HEK293 (cell line): ENCODE measurements at regions not wholly inside any gene's neighbourhood (a gene's known extent, or its start where the extent isn't known, plus 50 kb on each side); places are given as distances from the start of the nearest gene placed in this dataset.

ENCODE experiments used
- CTCF ChIA-PET: fragments of 350-600 bp; formaldehyde crosslinking; extraction: SDS; loops from one replicate; lab custom pipeline; 2021; ENCODE audit warnings: antibody characterized with exemption; lab: Yijun Ruan, JAX
- POLR2A ChIA-PET: fragments of 300-600 bp; formaldehyde crosslinking; extraction: SDS; loops from one replicate; lab custom pipeline; 2020; ENCODE audit warnings: antibody characterized with exemption, inconsistent platforms; lab: Yijun Ruan, JAX
- H3K27ac ChIP-seq: fragments of 200-500 bp; sonication (Bioruptor generic); 2 replicates; pipeline ENCODE4 v1.5.1; 2014; ENCODE audit warnings: low read depth, low read length, control low read depth, inconsistent platforms; ENCODE audit errors: extremely low read depth
- H3K36me3 ChIP-seq, 2 experiments: fragments of 200-500 bp in 1 of 2; sonication (Bioruptor generic) in 1 of 2; 1 replicate in 1 of 2; 2 replicates in 1 of 2; pipeline ENCODE4 v1.5.1; 2014 to 2017; ENCODE audit warnings: inconsistent platforms in 2 of 2, low read length in 2 of 2; ENCODE audit not compliant: control insufficient read depth in 2 of 2, insufficient read depth in 1 of 2
- H3K4me1 ChIP-seq: fragments of 200-500 bp; sonication (Bioruptor generic); 2 replicates; pipeline ENCODE4 v1.5.1; 2014; ENCODE audit warnings: mild to moderate bottlenecking, low read length, inconsistent platforms; ENCODE audit not compliant: control insufficient read depth, insufficient read depth
- H3K4me3 ChIP-seq: 2 replicates; pipeline ENCODE4 v1.5.1; 2011; ENCODE audit warnings: low read depth, mild to moderate bottlenecking, control low read depth, low read length, moderate library complexity
- H3K9me3 ChIP-seq: fragments of 200-500 bp; sonication (Bioruptor generic); 2 replicates; pipeline ENCODE4 v1.5.1; 2014; ENCODE audit warnings: low read depth, low read length, inconsistent platforms; ENCODE audit not compliant: control insufficient read depth, insufficient read depth
- GFI1B ChIP-seq: fragments of 450-650 bp; formaldehyde crosslinking; IDR thresholded peaks from 2 replicates; pipeline ENCODE4 v1.5.1; 2016; ENCODE audit warnings: missing biosample characterization, missing genetic modification characterization
- KLF16 ChIP-seq: fragments of 450-650 bp; formaldehyde crosslinking; IDR thresholded peaks from 2 replicates; pipeline ENCODE4 v1.5.1; 2017; ENCODE audit warnings: missing biosample characterization, missing genetic modification characterization
- KLF7 ChIP-seq: fragments of 450-650 bp; formaldehyde crosslinking; IDR thresholded peaks from 2 replicates; pipeline ENCODE4 v1.5.1; 2016; ENCODE audit warnings: missing biosample characterization, missing genetic modification characterization, borderline replicate concordance
- MZF1 ChIP-seq: fragments of 450-650 bp; formaldehyde crosslinking; IDR thresholded peaks from 2 replicates; pipeline ENCODE4 v1.5.1; 2017; ENCODE audit warnings: missing biosample characterization, missing genetic modification characterization, borderline replicate concordance
- OVOL3 ChIP-seq: fragments of 450-650 bp; formaldehyde crosslinking; IDR thresholded peaks from 2 replicates; pipeline ENCODE4 v1.5.1; 2016; ENCODE audit warnings: missing biosample characterization, missing genetic modification characterization
- YY2 ChIP-seq: fragments of 450-650 bp; formaldehyde crosslinking; IDR thresholded peaks from 2 replicates; pipeline ENCODE4 v1.5.1; 2016; ENCODE audit warnings: missing biosample characterization, missing genetic modification characterization
- ZBTB7A ChIP-seq: fragments of 450-650 bp; formaldehyde crosslinking; IDR thresholded peaks from 2 replicates; pipeline ENCODE4 v1.5.1; 2016; ENCODE audit warnings: low read depth, missing biosample characterization, missing genetic modification characterization
- ZNF140 ChIP-seq: fragments of 450-650 bp; formaldehyde crosslinking; IDR thresholded peaks from 2 replicates; pipeline ENCODE4 v1.5.1; 2016; ENCODE audit warnings: missing biosample characterization, missing genetic modification characterization
- ZNF23 ChIP-seq: fragments of 450-650 bp; formaldehyde crosslinking; IDR thresholded peaks from 2 replicates; pipeline ENCODE4 v1.5.1; 2016; ENCODE audit warnings: missing biosample characterization, missing genetic modification characterization, borderline replicate concordance
- ZNF621 ChIP-seq: fragments of 450-650 bp; formaldehyde crosslinking; IDR thresholded peaks from 2 replicates; pipeline ENCODE4 v1.5.1; 2017; ENCODE audit warnings: missing biosample characterization, missing genetic modification characterization
- ZNF664 ChIP-seq: fragments of 450-650 bp; formaldehyde crosslinking; IDR thresholded peaks from 2 replicates; pipeline ENCODE4 v1.5.1; 2016; ENCODE audit warnings: missing biosample characterization, missing genetic modification characterization
- ZNF768 ChIP-seq: fragments of 450-650 bp; formaldehyde crosslinking; IDR thresholded peaks from 2 replicates; pipeline ENCODE4 v1.5.1; 2018; ENCODE audit warnings: missing biosample characterization, mild to moderate bottlenecking, missing genetic modification characterization
- ZNF830 ChIP-seq: fragments of 450-650 bp; IDR thresholded peaks from 2 replicates; pipeline ENCODE4 v1.5.0; 2018; ENCODE audit warnings: missing biosample characterization, missing genetic modification characterization, low read depth, mild to moderate bottlenecking, moderate library complexity
- ZSCAN23 ChIP-seq: fragments of 450-650 bp; formaldehyde crosslinking; IDR thresholded peaks from 2 replicates; pipeline ENCODE4 v1.5.1; 2016; ENCODE audit warnings: missing biosample characterization, missing genetic modification characterization
- ZXDB ChIP-seq: fragments of 450-650 bp; formaldehyde crosslinking; IDR thresholded peaks from 2 replicates; pipeline ENCODE4 v1.5.1; 2016; ENCODE audit warnings: missing biosample characterization, missing genetic modification characterization
- TF ChIP-seq, protein P1 (sequence below): fragments of 450-650 bp; formaldehyde crosslinking; IDR thresholded peaks from 2 replicates; pipeline ENCODE4 v1.5.1; 2016; ENCODE audit warnings: missing biosample characterization, missing genetic modification characterization
- TF ChIP-seq, protein P2 (sequence below): fragments of 450-650 bp; formaldehyde crosslinking; IDR thresholded peaks from 2 replicates; pipeline ENCODE4 v1.5.1; 2016; ENCODE audit warnings: missing biosample characterization, missing genetic modification characterization
- TF ChIP-seq, protein P3 (sequence below): fragments of 450-650 bp; formaldehyde crosslinking; IDR thresholded peaks from 2 replicates; pipeline ENCODE4 v1.5.1; 2017; ENCODE audit warnings: missing biosample characterization, missing genetic modification characterization
- TF ChIP-seq, protein P4 (sequence below): fragments of 450-650 bp; formaldehyde crosslinking; conservative IDR thresholded peaks from 2 replicates; pipeline ENCODE4 v1.5.1; 2016; ENCODE audit warnings: low read depth, missing biosample characterization, missing genetic modification characterization

DNA sequence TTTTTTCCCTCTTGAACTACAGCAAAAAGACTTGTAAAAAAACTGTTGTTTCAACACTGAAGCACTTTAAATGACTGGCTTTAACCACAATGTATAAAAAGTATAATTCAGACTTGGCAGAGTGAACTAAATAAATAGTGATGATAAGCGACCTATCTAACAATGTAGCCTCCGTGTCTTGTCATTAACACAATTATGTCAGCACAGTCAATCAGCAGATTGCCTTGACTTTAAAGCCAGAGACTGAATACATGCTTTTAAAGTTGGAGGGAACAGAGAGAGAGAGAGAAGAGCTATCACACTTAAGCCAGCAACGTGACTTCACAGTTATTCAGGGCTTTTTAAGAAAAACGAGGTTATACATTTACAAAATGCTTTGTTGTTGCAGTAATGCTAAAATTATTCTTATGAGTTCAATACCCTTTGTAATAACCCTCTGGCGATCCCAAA lies 378.1 kb downstream of the LMO4 start (continued):
- no peak for TF ChIP-seq ZNF768
- TF ChIP-seq GFI1B (tag by site-specific recombination) = no peak
- peak; percentile 96 for TF ChIP-seq OVOL3 (tag by site-specific recombination)
- TF ChIP-seq ZNF830 = no peak
- TF ChIP-seq, protein P1, sequence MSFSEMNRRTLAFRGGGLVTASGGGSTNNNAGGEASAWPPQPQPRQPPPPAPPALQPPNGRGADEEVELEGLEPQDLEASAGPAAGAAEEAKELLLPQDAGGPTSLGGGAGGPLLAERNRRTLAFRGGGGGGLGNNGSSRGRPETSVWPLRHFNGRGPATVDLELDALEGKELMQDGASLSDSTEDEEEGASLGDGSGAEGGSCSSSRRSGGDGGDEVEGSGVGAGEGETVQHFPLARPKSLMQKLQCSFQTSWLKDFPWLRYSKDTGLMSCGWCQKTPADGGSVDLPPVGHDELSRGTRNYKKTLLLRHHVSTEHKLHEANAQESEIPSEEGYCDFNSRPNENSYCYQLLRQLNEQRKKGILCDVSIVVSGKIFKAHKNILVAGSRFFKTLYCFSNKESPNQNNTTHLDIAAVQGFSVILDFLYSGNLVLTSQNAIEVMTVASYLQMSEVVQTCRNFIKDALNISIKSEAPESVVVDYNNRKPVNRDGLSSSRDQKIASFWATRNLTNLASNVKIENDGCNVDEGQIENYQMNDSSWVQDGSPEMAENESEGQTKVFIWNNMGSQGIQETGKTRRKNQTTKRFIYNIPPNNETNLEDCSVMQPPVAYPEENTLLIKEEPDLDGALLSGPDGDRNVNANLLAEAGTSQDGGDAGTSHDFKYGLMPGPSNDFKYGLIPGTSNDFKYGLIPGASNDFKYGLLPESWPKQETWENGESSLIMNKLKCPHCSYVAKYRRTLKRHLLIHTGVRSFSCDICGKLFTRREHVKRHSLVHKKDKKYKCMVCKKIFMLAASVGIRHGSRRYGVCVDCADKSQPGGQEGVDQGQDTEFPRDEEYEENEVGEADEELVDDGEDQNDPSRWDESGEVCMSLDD (tag by site-specific recombination) = no peak
- no peak for TF ChIP-seq ZNF140 (tag by site-specific recombination)
- TF ChIP-seq, protein P2, sequence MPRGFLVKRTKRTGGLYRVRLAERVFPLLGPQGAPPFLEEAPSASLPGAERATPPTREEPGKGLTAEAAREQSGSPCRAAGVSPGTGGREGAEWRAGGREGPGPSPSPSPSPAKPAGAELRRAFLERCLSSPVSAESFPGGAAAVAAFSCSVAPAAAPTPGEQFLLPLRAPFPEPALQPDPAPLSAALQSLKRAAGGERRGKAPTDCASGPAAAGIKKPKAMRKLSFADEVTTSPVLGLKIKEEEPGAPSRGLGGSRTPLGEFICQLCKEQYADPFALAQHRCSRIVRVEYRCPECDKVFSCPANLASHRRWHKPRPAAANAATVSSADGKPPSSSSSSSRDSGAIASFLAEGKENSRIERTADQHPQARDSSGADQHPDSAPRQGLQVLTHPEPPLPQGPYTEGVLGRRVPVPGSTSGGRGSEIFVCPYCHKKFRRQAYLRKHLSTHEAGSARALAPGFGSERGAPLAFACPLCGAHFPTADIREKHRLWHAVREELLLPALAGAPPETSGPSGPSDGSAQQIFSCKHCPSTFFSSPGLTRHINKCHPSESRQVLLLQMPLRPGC (tag by site-specific recombination) = peak; percentile 57; the same call in 1 of the 2 replicates
- no peak for TF ChIP-seq ZNF621 (tag by site-specific recombination)
- TF ChIP-seq ZSCAN23 (tag by site-specific recombination) = peak; percentile 52; the same call in 1 of the 2 replicates
- TF ChIP-seq, protein P3, sequence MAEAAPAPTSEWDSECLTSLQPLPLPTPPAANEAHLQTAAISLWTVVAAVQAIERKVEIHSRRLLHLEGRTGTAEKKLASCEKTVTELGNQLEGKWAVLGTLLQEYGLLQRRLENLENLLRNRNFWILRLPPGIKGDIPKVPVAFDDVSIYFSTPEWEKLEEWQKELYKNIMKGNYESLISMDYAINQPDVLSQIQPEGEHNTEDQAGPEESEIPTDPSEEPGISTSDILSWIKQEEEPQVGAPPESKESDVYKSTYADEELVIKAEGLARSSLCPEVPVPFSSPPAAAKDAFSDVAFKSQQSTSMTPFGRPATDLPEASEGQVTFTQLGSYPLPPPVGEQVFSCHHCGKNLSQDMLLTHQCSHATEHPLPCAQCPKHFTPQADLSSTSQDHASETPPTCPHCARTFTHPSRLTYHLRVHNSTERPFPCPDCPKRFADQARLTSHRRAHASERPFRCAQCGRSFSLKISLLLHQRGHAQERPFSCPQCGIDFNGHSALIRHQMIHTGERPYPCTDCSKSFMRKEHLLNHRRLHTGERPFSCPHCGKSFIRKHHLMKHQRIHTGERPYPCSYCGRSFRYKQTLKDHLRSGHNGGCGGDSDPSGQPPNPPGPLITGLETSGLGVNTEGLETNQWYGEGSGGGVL (tag by site-specific recombination) = no peak
- TF ChIP-seq, all 188 proteins: peak for 47

DNA sequence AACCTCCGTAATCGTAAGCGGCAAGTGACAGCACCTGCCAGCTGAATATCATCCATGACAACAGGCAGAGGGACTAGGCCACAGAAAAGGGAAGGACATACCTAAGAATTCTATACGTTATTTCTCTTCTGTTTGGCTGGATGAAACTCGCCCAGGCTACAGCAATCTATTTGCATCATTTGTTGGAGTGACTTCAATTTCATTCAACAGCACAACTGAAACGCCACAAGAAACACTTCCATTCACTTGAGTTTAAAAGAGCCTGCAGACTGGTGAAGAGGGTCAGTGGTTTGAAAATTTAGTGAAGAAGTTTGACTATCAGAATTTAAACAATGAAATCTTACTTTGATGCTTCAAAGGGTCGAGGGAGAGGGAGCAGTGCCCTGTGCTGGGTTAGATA lies 378.7 kb downstream of the LMO4 start:
- TF ChIP-seq YY2 (tag by site-specific recombination) (no peak), KLF7 (no peak), ZNF664 (no peak), KLF16 (no peak), ZBTB7A (tag by site-specific recombination) (no peak), ZXDB (no peak), ZNF23 (tag by site-specific recombination) (no peak)
- ChIA-PET POLR2A (no interaction called here), CTCF (interaction anchor here (0.6 to 2.1 kb wide), 2 partner anchors 198 to 246 kb away, joined by 3 to 6 read pairs; no protein-coding TSS in a partner anchor)
- no peak overlapping the region for H3K4me3 ChIP-seq
- H3K9me3 ChIP-seq = no peaks in the 10 kb centered on the region
- H3K36me3 ChIP-seq = no peaks in the 10 kb centered on the region
- H3K27ac ChIP-seq = peak overlapping the region; percentile 60
- peaks cover 14% of the 10 kb centered on the region for H3K4me1 ChIP-seq

DNA sequence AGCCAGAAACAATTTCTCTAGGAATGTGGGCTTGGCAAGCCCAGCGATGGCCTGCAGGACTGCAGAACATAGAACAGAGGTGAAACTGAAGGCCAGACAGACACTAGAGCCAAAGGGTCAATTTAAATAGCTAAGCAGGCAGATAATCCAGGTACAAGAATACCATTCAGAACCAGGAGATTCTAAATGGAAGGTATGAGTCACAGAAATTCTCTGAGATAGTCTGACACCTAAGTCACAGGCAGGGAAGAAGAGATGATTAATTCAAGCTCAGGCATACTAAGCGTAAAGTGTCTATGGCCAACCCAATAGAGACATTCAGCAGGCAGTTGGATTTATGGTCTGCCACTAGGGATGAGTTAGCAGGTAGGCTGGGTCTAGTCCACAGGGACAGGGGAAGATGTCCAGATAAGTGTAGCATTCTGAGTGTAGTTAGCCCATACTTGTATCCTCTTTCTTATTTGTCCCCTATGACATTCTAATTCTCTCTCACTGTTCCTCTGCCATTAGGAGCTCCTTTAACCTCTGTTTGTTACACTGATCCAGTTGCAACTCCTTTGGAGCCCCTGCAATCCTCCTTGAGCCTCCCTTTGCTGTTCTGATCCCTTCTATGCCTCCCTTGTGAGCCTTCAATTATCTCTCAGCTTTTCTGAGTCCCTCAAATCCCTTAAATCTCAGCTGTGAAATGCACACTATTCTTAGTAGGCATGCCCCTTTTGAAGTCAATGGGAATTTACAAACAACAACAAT lies 383.8 kb downstream of the LMO4 start:
- H3K36me3 ChIP-seq = no peaks in the 10 kb centered on the region
- ChIA-PET POLR2A (no interaction called here), CTCF (interaction anchor here (2.2 kb wide), 1 partner anchor 241 kb away, joined by 8 read pairs; no protein-coding TSS in a partner anchor)
- no peaks in the 10 kb centered on the region for H3K9me3 ChIP-seq
- H3K27ac ChIP-seq = no peak overlapping the region; the same call in 1 of the 2 replicates
- TF ChIP-seq MZF1 (tag by site-specific recombination) = 0 out of 2 replicates have a peak, but pooled peaks have one; percentile 33
- TF ChIP-seq, protein P4, sequence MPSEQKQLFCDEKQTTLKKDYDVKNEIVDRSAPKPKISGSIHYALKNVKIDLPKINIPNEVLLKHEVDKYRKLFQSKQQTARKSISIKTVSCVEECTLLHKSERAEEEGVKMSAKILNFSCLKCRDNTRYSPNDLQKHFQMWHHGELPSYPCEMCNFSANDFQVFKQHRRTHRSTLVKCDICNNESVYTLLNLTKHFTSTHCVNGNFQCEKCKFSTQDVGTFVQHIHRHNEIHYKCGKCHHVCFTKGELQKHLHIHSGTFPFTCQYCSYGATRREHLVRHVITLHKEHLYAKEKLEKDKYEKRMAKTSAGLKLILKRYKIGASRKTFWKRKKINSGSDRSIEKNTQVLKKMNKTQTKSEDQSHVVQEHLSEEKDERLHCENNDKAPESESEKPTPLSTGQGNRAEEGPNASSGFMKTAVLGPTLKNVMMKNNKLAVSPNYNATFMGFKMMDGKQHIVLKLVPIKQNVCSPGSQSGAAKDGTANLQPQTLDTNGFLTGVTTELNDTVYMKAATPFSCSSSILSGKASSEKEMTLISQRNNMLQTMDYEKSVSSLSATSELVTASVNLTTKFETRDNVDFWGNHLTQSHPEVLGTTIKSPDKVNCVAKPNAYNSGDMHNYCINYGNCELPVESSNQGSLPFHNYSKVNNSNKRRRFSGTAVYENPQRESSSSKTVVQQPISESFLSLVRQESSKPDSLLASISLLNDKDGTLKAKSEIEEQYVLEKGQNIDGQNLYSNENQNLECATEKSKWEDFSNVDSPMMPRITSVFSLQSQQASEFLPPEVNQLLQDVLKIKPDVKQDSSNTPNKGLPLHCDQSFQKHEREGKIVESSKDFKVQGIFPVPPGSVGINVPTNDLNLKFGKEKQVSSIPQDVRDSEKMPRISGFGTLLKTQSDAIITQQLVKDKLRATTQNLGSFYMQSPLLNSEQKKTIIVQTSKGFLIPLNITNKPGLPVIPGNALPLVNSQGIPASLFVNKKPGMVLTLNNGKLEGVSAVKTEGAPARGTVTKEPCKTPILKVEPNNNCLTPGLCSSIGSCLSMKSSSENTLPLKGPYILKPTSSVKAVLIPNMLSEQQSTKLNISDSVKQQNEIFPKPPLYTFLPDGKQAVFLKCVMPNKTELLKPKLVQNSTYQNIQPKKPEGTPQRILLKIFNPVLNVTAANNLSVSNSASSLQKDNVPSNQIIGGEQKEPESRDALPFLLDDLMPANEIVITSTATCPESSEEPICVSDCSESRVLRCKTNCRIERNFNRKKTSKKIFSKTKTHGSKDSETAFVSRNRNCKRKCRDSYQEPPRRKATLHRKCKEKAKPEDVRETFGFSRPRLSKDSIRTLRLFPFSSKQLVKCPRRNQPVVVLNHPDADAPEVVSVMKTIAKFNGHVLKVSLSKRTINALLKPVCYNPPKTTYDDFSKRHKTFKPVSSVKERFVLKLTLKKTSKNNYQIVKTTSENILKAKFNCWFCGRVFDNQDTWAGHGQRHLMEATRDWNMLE = no peak
- H3K4me3 ChIP-seq = no peak overlapping the region
- H3K4me1 ChIP-seq = peaks cover 12% of the 10 kb centered on the region
